Vagina (tissue), 2 donors: ENCODE measurements at regions not wholly inside any gene's neighbourhood (a gene's known extent, or its start where the extent isn't known, plus 50 kb on each side); places are given as distances from the start of the nearest gene placed in this dataset.

ENCODE experiments used
- DNase-seq, 2 donors: peaks; one replicate each; pipeline ENCODE4 v3.0.0-alpha.2; 2017; ENCODE audit errors: extremely low spot score in 2 of 2
- H3K27ac ChIP-seq: fragments of 200-600 bp; sonication (generic); one replicate; pipeline ENCODE4 v1.5.1; 2019
- H3K27me3 ChIP-seq: fragments of 200-600 bp; sonication (generic); one replicate; pipeline ENCODE4 v1.5.1; 2019
- H3K36me3 ChIP-seq, 2 donors: fragments of 200-600 bp; sonication (generic); one replicate each; pipeline ENCODE4 v1.5.1; 2017 to 2019
- H3K4me1 ChIP-seq: fragments of 200-600 bp; sonication (generic); one replicate; pipeline ENCODE4 v1.5.1; 2019
- H3K4me3 ChIP-seq, 2 donors: fragments of 200-600 bp; sonication (generic); 1 replicate in 1 of 2; 2 replicates in 1 of 2; pipeline ENCODE4 v1.5.1; 2016 to 2019
- H3K9me3 ChIP-seq: fragments of 200-600 bp; sonication (generic); one replicate; pipeline ENCODE4 v1.5.1; 2019
- POLR2A ChIP-seq, 2 donors: fragments of 450-650 bp; IDR thresholded peaks; one replicate each; pipeline ENCODE4 v1.6.1; 2017; ENCODE audit warnings: antibody characterized with exemption in 2 of 2, mild to moderate bottlenecking in 2 of 2, moderate library complexity in 2 of 2
- POLR2AphosphoS5 ChIP-seq, 2 donors: sonication (generic); formaldehyde crosslinking; IDR thresholded peaks; one replicate each; pipeline ENCODE4 v1.9.0; 2017; ENCODE audit warnings: antibody characterized with exemption in 2 of 2, mild to moderate bottlenecking in 2 of 2, low read depth in 1 of 2; ENCODE audit not compliant: insufficient read depth in 1 of 2
- intact Hi-C: fragments of 100-400 bp; cut with DNase I; formaldehyde crosslinking; loops from one replicate; pipeline ENCODE4 v1.15.1; 2023
- TF ChIP-seq, protein P1 (sequence below), 3 experiments: fragments of 450-650 bp in 2 of 3; fragments of 200-600 bp in 1 of 3; sonication (generic) in 1 of 3; IDR thresholded peaks; one replicate each; pipeline ENCODE4 v1.5.1; 2017 to 2019; ENCODE audit warnings: antibody characterized with exemption in 3 of 3, mild to moderate bottlenecking in 2 of 3, moderate library complexity in 2 of 3

DNA sequence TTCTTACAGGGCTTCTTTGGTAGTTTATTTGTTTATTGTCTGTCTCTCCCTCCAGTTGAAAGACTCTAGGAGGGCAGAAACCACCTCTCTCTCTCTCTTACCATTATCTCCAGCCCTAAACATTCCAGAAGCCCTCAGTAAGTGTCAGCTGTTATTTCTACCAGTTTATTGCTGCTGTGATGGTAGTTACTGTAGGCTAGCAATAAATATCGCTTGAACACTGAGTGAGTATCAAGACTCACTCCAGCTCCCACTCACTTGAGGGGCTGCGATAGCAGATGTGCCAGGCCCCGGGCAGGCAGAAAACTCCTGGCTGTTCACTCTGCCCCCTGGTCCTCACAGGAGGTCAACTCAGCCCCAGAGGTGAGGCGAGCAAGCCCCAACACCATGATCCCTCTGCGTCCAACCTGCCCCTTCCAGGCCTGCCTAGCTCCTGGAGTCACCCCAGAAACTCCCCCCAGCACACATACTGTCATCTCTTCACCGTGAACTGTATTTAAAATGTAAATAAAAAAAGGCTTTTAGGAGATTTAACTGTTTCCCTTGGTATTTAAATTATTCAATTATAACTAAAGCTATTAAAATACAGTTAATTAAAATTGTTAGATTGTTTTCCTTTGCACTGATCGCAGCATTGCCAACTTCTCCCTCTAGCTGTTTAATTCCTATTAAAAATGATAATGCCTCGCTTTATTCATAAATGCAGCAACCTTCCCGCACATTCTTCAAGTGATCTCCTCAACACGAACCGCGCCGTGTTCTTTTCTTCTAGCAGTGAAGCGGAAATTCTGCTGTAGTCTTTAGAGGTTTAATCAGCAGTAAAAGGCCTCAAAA lies 321.1 kb upstream of the ZMIZ1 start:
- no peaks in the 10 kb centered on the region for H3K36me3 ChIP-seq
- no peaks in the 10 kb centered on the region for H3K27me3 ChIP-seq
- intact Hi-C loops, result no loop called here
- peaks cover 34% of the 10 kb centered on the region for H3K4me1 ChIP-seq
- no peaks in the 10 kb centered on the region for H3K9me3 ChIP-seq
- H3K4me3 ChIP-seq, result no peak overlapping the region
- TF ChIP-seq POLR2AphosphoS5 (IDR thresholded peaks at IDR 0.05; ENCODE audit: insufficient read depth in 1 of 2, low read depth in 1 of 2) (no peak), POLR2A (IDR thresholded peaks at IDR 0.05) (no peak)
- TF ChIP-seq, protein P1, sequence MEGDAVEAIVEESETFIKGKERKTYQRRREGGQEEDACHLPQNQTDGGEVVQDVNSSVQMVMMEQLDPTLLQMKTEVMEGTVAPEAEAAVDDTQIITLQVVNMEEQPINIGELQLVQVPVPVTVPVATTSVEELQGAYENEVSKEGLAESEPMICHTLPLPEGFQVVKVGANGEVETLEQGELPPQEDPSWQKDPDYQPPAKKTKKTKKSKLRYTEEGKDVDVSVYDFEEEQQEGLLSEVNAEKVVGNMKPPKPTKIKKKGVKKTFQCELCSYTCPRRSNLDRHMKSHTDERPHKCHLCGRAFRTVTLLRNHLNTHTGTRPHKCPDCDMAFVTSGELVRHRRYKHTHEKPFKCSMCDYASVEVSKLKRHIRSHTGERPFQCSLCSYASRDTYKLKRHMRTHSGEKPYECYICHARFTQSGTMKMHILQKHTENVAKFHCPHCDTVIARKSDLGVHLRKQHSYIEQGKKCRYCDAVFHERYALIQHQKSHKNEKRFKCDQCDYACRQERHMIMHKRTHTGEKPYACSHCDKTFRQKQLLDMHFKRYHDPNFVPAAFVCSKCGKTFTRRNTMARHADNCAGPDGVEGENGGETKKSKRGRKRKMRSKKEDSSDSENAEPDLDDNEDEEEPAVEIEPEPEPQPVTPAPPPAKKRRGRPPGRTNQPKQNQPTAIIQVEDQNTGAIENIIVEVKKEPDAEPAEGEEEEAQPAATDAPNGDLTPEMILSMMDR (IDR thresholded peaks at IDR 0.05), result no peak
- no peak overlapping the region for H3K27ac ChIP-seq
- no peak for DNase-seq

DNA sequence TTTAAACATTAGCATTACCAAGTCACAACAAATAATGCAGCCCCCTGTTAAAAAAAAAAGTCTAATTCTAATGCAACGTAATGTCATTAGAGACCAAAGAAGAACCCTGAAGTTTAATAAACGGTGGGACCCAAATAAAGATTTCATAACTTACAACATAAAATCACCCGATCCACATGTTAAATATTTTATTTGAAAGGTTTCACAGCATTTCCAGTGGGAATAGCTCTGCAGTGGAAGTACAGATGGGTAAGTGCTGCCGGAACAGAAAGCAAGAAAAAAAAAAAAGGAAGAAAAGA lies 320.6 kb upstream of the ZMIZ1 start:
- Histone ChIP-seq H3K4me1 (peaks cover 29% of the 10 kb centered on the region), H3K27ac (no peak overlapping the region), H3K36me3 (no peaks in the 10 kb centered on the region), H3K27me3 (no peaks in the 10 kb centered on the region), H3K4me3 (no peak overlapping the region), H3K9me3 (no peaks in the 10 kb centered on the region)
- intact Hi-C loops, result no loop called here
- no peak for DNase-seq
- TF ChIP-seq, protein P1 (IDR thresholded peaks at IDR 0.05), result no peak
- TF ChIP-seq POLR2A (IDR thresholded peaks at IDR 0.05) (no peak), POLR2AphosphoS5 (IDR thresholded peaks at IDR 0.05; ENCODE audit: insufficient read depth in 1 of 2, low read depth in 1 of 2) (no peak)

GRCh38 chr10:78749200-78749599 lies 319.6 kb upstream of the ZMIZ1 start:
- intact Hi-C loops, result no loop called here
- Histone ChIP-seq H3K27ac (no peak overlapping the region), H3K36me3 (no peaks in the 10 kb centered on the region), H3K4me3 (no peak overlapping the region), H3K4me1 (peaks cover 22% of the 10 kb centered on the region), H3K9me3 (no peaks in the 10 kb centered on the region), H3K27me3 (no peaks in the 10 kb centered on the region)
- DNase-seq, result no peak
- TF ChIP-seq, protein P1 (IDR thresholded peaks at IDR 0.05), result no peak
- TF ChIP-seq POLR2AphosphoS5 (IDR thresholded peaks at IDR 0.05; ENCODE audit: insufficient read depth in 1 of 2, low read depth in 1 of 2) (no peak), POLR2A (IDR thresholded peaks at IDR 0.05) (no peak)

DNA sequence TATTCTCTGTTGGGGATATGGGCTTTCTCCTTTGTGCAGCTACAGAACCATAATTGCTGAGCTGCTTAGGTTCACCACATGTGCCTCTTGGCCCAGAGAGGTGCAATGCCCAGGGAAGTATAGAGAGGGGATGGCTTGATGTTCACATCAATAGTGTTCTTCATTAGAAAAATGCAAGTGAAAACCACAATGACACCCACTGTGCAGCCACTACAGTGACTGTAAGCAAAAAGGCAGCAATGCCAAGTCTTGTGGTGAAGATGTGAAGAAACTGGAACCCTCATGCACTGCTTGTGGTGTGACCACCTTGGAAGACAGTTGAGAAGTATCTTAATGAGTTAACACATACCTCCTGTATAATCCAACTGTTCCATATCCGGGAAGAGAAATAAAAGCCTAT lies 318.9 kb upstream of the ZMIZ1 start:
- Histone ChIP-seq H3K27ac (no peak overlapping the region), H3K4me3 (no peak overlapping the region), H3K4me1 (peaks cover 15% of the 10 kb centered on the region), H3K9me3 (no peaks in the 10 kb centered on the region), H3K36me3 (no peaks in the 10 kb centered on the region), H3K27me3 (no peaks in the 10 kb centered on the region)
- intact Hi-C loops, result no loop called here
- no peak for DNase-seq
- no peak for TF ChIP-seq POLR2A (IDR thresholded peaks at IDR 0.05)
- no peak for TF ChIP-seq POLR2AphosphoS5 (IDR thresholded peaks at IDR 0.05; ENCODE audit: insufficient read depth in 1 of 2, low read depth in 1 of 2)
- TF ChIP-seq, protein P1 (IDR thresholded peaks at IDR 0.05), result no peak

DNA sequence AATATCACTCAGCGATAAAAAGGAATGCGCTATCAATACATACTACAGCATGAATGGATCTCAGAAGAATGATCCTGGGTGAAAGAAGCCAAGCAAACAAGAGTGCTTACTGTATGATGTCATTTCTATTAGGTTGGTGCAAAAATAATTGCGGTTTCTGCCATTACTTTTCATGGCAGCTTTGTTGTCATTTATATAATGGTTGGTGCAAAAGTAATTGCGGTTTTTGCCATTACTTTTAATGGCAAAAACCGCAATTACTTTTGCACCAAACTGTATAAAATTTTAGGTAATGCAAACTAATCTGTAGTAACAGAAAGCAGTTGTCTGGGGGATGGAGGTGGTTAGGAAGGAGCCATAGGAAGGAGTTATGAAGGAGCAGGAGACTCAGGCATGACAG lies 318.3 kb upstream of the ZMIZ1 start:
- intact Hi-C loops, result no loop called here
- Histone ChIP-seq H3K4me1 (peaks cover 11% of the 10 kb centered on the region), H3K9me3 (no peaks in the 10 kb centered on the region), H3K4me3 (no peak overlapping the region), H3K36me3 (no peaks in the 10 kb centered on the region), H3K27ac (no peak overlapping the region), H3K27me3 (no peaks in the 10 kb centered on the region)
- no peak for TF ChIP-seq POLR2AphosphoS5 (IDR thresholded peaks at IDR 0.05; ENCODE audit: insufficient read depth in 1 of 2, low read depth in 1 of 2)
- TF ChIP-seq POLR2A (IDR thresholded peaks at IDR 0.05), result no peak
- TF ChIP-seq, protein P1 (IDR thresholded peaks at IDR 0.05), result no peak
- no peak for DNase-seq
